ENCODE measurements at regions not wholly inside any gene's neighbourhood (a gene's known extent, or its start where the extent isn't known, plus 50 kb on each side); places are given as distances from the start of the nearest gene placed in this dataset.

DNA sequence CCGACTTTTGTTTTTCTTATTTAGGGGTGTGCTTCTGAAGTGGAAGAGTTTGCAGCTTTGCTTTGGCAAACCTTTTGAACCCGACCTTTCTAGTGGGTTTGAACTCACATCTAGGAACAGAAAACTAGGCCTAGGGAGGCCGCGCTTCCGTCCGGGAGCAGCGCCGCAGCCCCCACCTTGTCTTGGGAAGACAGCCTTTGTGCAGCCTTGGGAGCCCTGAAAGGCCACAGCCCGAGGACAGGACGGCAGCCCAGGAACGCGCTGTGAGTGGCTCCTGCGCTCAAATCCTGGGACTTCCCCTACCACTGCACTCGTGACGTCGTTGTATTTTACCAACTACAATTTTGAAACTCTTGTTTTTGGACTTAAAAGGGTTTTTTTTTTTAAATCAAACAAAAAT, 53.7 kb upstream of the ZNF267 start:
- TF ChIP-seq EZH2 (IDR thresholded peaks at IDR 0.05; ENCODE audit: borderline replicate concordance, low read length) = no peak
- TF ChIP-seq, protein P1, sequence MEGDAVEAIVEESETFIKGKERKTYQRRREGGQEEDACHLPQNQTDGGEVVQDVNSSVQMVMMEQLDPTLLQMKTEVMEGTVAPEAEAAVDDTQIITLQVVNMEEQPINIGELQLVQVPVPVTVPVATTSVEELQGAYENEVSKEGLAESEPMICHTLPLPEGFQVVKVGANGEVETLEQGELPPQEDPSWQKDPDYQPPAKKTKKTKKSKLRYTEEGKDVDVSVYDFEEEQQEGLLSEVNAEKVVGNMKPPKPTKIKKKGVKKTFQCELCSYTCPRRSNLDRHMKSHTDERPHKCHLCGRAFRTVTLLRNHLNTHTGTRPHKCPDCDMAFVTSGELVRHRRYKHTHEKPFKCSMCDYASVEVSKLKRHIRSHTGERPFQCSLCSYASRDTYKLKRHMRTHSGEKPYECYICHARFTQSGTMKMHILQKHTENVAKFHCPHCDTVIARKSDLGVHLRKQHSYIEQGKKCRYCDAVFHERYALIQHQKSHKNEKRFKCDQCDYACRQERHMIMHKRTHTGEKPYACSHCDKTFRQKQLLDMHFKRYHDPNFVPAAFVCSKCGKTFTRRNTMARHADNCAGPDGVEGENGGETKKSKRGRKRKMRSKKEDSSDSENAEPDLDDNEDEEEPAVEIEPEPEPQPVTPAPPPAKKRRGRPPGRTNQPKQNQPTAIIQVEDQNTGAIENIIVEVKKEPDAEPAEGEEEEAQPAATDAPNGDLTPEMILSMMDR (conservative IDR thresholded peaks at IDR 0.05 in 1 of 2, IDR thresholded peaks at IDR 0.05 in 1 of 2; ENCODE audit: extremely low read depth in 1 of 2, insufficient read depth in 1 of 2, low read depth in 1 of 2, low read length in 2 of 2) = no peak

Measured in mammary epithelial cell (primary cell).